Hepatocyte (in vitro differentiated cells): ENCODE measurements at regions not wholly inside any gene's neighbourhood (a gene's known extent, or its start where the extent isn't known, plus 50 kb on each side); places are given as distances from the start of the nearest gene placed in this dataset.

Experiments
- EZH2phosphoT487 ChIP-seq: fragments of 200-600 bp; sonication (generic); IDR thresholded peaks from one replicate; pipeline ENCODE4 v1.6.1; 2018; ENCODE audit warnings: antibody characterized with exemption, mild to moderate bottlenecking, low read depth, moderate library complexity; ENCODE audit not compliant: unreplicated experiment, severe bottlenecking
- TF ChIP-seq, protein P1 (sequence below): fragments of 200-600 bp; sonication (generic); IDR thresholded peaks from 2 replicates; pipeline ENCODE4 v1.5.1; 2016; ENCODE audit warnings: antibody characterized with exemption, mild to moderate bottlenecking; ENCODE audit not compliant: poor library complexity

DNA sequence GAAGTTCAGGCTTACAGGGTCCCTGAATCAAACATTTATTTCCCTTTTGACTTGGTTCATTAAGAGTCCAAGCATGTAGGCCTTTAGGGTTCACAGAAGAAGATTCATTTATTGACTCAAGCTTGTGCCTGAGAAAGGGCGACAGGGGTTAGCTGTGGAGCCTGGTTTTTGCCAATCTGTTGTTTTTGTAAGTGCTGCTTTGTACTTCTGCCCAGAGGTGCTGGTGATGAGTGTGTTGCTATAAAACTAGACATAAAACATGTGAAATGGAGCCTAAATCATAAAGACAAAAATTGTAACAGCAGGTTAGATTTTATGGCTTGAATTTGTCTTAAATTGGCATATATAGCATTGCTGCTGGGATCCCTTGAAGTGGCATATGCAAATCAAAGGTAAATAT lies 308.3 kb upstream of the UBE2E2 start:
- TF ChIP-seq, protein P1, sequence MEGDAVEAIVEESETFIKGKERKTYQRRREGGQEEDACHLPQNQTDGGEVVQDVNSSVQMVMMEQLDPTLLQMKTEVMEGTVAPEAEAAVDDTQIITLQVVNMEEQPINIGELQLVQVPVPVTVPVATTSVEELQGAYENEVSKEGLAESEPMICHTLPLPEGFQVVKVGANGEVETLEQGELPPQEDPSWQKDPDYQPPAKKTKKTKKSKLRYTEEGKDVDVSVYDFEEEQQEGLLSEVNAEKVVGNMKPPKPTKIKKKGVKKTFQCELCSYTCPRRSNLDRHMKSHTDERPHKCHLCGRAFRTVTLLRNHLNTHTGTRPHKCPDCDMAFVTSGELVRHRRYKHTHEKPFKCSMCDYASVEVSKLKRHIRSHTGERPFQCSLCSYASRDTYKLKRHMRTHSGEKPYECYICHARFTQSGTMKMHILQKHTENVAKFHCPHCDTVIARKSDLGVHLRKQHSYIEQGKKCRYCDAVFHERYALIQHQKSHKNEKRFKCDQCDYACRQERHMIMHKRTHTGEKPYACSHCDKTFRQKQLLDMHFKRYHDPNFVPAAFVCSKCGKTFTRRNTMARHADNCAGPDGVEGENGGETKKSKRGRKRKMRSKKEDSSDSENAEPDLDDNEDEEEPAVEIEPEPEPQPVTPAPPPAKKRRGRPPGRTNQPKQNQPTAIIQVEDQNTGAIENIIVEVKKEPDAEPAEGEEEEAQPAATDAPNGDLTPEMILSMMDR, result no peak
- no peak for TF ChIP-seq EZH2phosphoT487
